Panc1 (cell line): ENCODE measurements at regions not wholly inside any gene's neighbourhood (a gene's known extent, or its start where the extent isn't known, plus 50 kb on each side); places are given as distances from the start of the nearest gene placed in this dataset.

Source experiments
- ATAC-seq: fragments of 200-7000 bp; cut with Tn5 transposase; 2 replicates; pipeline ENCODE4 v1.9.1; 2020; ENCODE audit warnings: mild to moderate bottlenecking, moderate library complexity
- BruUV-seq: library from RNA; stranded (reverse); fragments of 400-500 nt; replicated peaks from 2 replicates; lab custom pipeline; 2021; lab: Mats Ljungman, UMichigan
- CTCF ChIA-PET: fragments of 300-600 bp; sonication (Branson Sonifier 250); formaldehyde crosslinking; loops from one replicate; lab custom pipeline; 2022; ENCODE audit warnings: antibody characterized with exemption; lab: Charles Lee
- POLR2A ChIA-PET: fragments of 300-600 bp; sonication (Branson Sonifier 250); formaldehyde crosslinking; loops from one replicate; lab custom pipeline; 2022; ENCODE audit warnings: antibody characterized with exemption; lab: Charles Lee
- DNase-seq: peaks from one replicate; pipeline ENCODE4 v3.0.0-alpha.2; 2010; ENCODE audit warnings: low read depth, low spot score
- H3K27ac ChIP-seq: 2 replicates; pipeline ENCODE4 v1.5.1; 2011; ENCODE audit warnings: mild to moderate bottlenecking, low read length, inconsistent platforms
- H3K27me3 ChIP-seq: fragments of 200-500 bp; sonication (Bioruptor generic); 2 replicates; pipeline ENCODE4 v1.6.0; 2014; ENCODE audit warnings: low read length, inconsistent platforms; ENCODE audit not compliant: control insufficient read depth, insufficient read depth
- H3K36me3 ChIP-seq: fragments of 200-500 bp; sonication (Bioruptor generic); 2 replicates; pipeline ENCODE4 v1.5.1; 2014; ENCODE audit warnings: inconsistent platforms, mild to moderate bottlenecking, low read length, moderate library complexity; ENCODE audit not compliant: control insufficient read depth, insufficient read depth
- H3K4me1 ChIP-seq: 2 replicates; pipeline ENCODE4 v1.5.1; 2011; ENCODE audit warnings: inconsistent platforms, mild to moderate bottlenecking, low read length, moderate library complexity; ENCODE audit not compliant: control insufficient read depth, insufficient read depth
- H3K4me3 ChIP-seq, 2 experiments: 2 replicates each; pipeline ENCODE4 v1.5.1; 2011 to 2012; ENCODE audit warnings: low read depth in 2 of 2, low read length in 2 of 2, mild to moderate bottlenecking in 2 of 2, inconsistent platforms in 1 of 2, moderate library complexity in 1 of 2
- H3K9me3 ChIP-seq: fragments of 200-500 bp; sonication (Bioruptor generic); 2 replicates; pipeline ENCODE4 v1.5.1; 2014; ENCODE audit warnings: low read depth, mild to moderate bottlenecking, inconsistent platforms, low read length, moderate library complexity; ENCODE audit not compliant: control insufficient read depth, insufficient read depth
- CTCF ChIP-seq: fragments of 450-650 bp; IDR thresholded peaks from 2 replicates; pipeline ENCODE4 v1.5.1; 2017; ENCODE audit warnings: mild to moderate bottlenecking
- POLR2AphosphoS5 ChIP-seq: IDR thresholded peaks from 2 replicates; pipeline ENCODE4 v1.6.1; 2012; ENCODE audit warnings: mild to moderate bottlenecking, low read depth, low read length, moderate library complexity
- REST ChIP-seq, 2 experiments: IDR thresholded peaks; 2 replicates each; pipeline ENCODE4 v1.6.1; 2011 to 2012; ENCODE audit warnings: low read depth in 2 of 2, control low read depth in 1 of 2, low read length in 1 of 2, mild to moderate bottlenecking in 1 of 2, moderate library complexity in 1 of 2; ENCODE audit not compliant: insufficient read depth in 1 of 2
- SIN3A ChIP-seq: IDR thresholded peaks from 2 replicates; pipeline ENCODE4 v1.6.1; 2012; ENCODE audit warnings: low read depth, mild to moderate bottlenecking, low read length, moderate library complexity, borderline replicate concordance; ENCODE audit not compliant: insufficient read depth
- TCF7L2 ChIP-seq: IDR thresholded peaks from 2 replicates; pipeline ENCODE4 v1.6.1; 2011; ENCODE audit warnings: mild to moderate bottlenecking, low read depth, low read length, inconsistent platforms
- in situ Hi-C: cut with HindIII; loops from 2 replicates; pipeline ENCODE4 v1.10.0; 2016; ENCODE audit warnings: low sequenced_read_pairs, low pct_unique_long_range_greater_than_20kb
- intact Hi-C: fragments of 100-400 bp; cut with micrococcal nuclease; formaldehyde crosslinking; loops from one replicate; pipeline ENCODE4 v1.10.0; 2022; ENCODE audit not compliant: unreplicated experiment

- no TSS peak for BruUV-seq
- Histone ChIP-seq H3K27ac (no peak overlapping the region), H3K4me1 (no peaks in the 10 kb centered on the region), H3K9me3 (no peaks in the 10 kb centered on the region), H3K36me3 (no peaks in the 10 kb centered on the region), H3K27me3 (peaks cover 2% of the 10 kb centered on the region; the same call in 1 of the 2 replicates), H3K4me3 (no peak overlapping the region)
- CTCF ChIA-PET = no interaction called here
- POLR2A ChIA-PET = no interaction called here
- intact Hi-C loops (no loop called here), in situ Hi-C loops (no loop called here)
- TF ChIP-seq POLR2AphosphoS5 (no peak), CTCF (no peak), SIN3A (no peak), TCF7L2 (no peak), REST (IDR thresholded peaks at IDR 0.05; ENCODE audit: insufficient read depth in 1 of 2, low read depth in 2 of 2, low read length in 1 of 2) (no peak)
- DNase-seq (no peak), ATAC-seq (no peak)
These were observed 72.8 kb upstream of the SPON1 start for GRCh38 chr11:13889552-13890249.

- no peak for DNase-seq
- H3K27ac ChIP-seq = no peak overlapping the region
These were observed 70.6 kb upstream of the SPON1 start for GRCh38 chr11:13891911-13892310.

More at GRCh38 chr11:13891911-13892310, 70.6 kb upstream of the SPON1 start:
- ChIA-PET CTCF (no interaction called here), POLR2A (no interaction called here)
- in situ Hi-C loops (no loop called here), intact Hi-C loops (no loop called here)
- H3K27me3 ChIP-seq = no peaks in the 10 kb centered on the region
- ATAC-seq = no peak
- no peak for TF ChIP-seq POLR2AphosphoS5
- TF ChIP-seq TCF7L2 = no peak
- no peak for TF ChIP-seq SIN3A
- no peak for TF ChIP-seq CTCF
- no peak for TF ChIP-seq REST (IDR thresholded peaks at IDR 0.05; ENCODE audit: insufficient read depth in 1 of 2, low read depth in 2 of 2, low read length in 1 of 2)
- no TSS peak for BruUV-seq
- H3K36me3 ChIP-seq = no peaks in the 10 kb centered on the region
- H3K4me3 ChIP-seq = no peak overlapping the region
- H3K4me1 ChIP-seq = no peaks in the 10 kb centered on the region
- no peaks in the 10 kb centered on the region for H3K9me3 ChIP-seq
